T-cell (primary cell): ENCODE measurements at regions not wholly inside any gene's neighbourhood (a gene's known extent, or its start where the extent isn't known, plus 50 kb on each side); places are given as distances from the start of the nearest gene placed in this dataset.

Source experiments
- ATAC-seq, 4 experiments: fragments of 200-7000 bp in 3 of 4; fragments of 150-1000 bp in 1 of 4; cut with Tn5 transposase; replicated peaks in 1 of 4; 1 replicate in 3 of 4; 2 replicates in 1 of 4; pipeline ENCODE4 v1.10.0; 2021; ENCODE audit warnings: moderate library complexity in 3 of 4, mild to moderate bottlenecking in 2 of 4, moderate number of reproducible peaks in 1 of 4
- CTCF ChIA-PET, 2 donors: fragments of 300-600 bp; sonication (Branson Sonifier 250); formaldehyde crosslinking; loops; one replicate each; lab custom pipeline; 2022; ENCODE audit warnings: antibody characterized with exemption in 2 of 2; lab: Charles Lee
- POLR2A ChIA-PET, 2 donors: fragments of 300-600 bp; sonication (Branson Sonifier 250); formaldehyde crosslinking; loops; one replicate each; lab custom pipeline; 2022; ENCODE audit warnings: antibody characterized with exemption in 2 of 2; lab: Charles Lee
- DNase-seq, 35 experiments: peaks; one replicate each; pipeline versions ENCODE4 v3.0.0 to v3.0.0-alpha.2; 2013 to 2023
- H3K27ac ChIP-seq: one replicate; pipeline ENCODE4 v1.5.1; 2013; ENCODE audit warnings: low read length
- H3K27me3 ChIP-seq, 2 experiments: replicated peaks in 1 of 2; 1 replicate in 1 of 2; 2 replicates in 1 of 2; pipeline versions ENCODE4 v1.6.1 to v1.7.0; 2013; ENCODE audit warnings: low read length in 1 of 2, mixed read lengths in 1 of 2; ENCODE audit not compliant: control insufficient read depth in 2 of 2, insufficient read depth in 2 of 2; ENCODE audit errors: extremely low read depth in 1 of 2
- H3K36me3 ChIP-seq, 2 donors: 1 replicate in 1 of 2; 2 replicates in 1 of 2; pipeline versions ENCODE4 v1.6.1 to v1.7.0; 2013; ENCODE audit warnings: low read length in 1 of 2; ENCODE audit not compliant: control insufficient read depth in 2 of 2, insufficient read depth in 1 of 2; ENCODE audit errors: extremely low read depth in 1 of 2
- H3K4me1 ChIP-seq, 2 experiments: 1 replicate in 1 of 2; 2 replicates in 1 of 2; pipeline versions ENCODE4 v1.6.1 to v1.7.0; 2013; ENCODE audit warnings: low read length in 2 of 2, mixed read lengths in 1 of 2; ENCODE audit not compliant: insufficient read depth in 2 of 2, control insufficient read depth in 1 of 2; ENCODE audit errors: extremely low read depth in 1 of 2
- H3K4me3 ChIP-seq, 2 donors: 1 replicate in 1 of 2; 2 replicates in 1 of 2; pipeline versions ENCODE4 v1.5.1 to v1.7.0; 2013; ENCODE audit warnings: mild to moderate bottlenecking in 2 of 2, low read length in 1 of 2, moderate library complexity in 1 of 2; ENCODE audit not compliant: control insufficient read depth in 1 of 2; ENCODE audit errors: extremely low read depth in 1 of 2
- H3K9me3 ChIP-seq: 2 replicates; pipeline ENCODE4 v1.7.0; 2013
- H3K27ac Mint-ChIP-seq, 2 donors: one replicate each; pipeline ENCODE4 v1.8.0; 2020 to 2021; ENCODE audit warnings: mild to moderate bottlenecking in 2 of 2, mixed read lengths in 2 of 2
- H3K27me3 Mint-ChIP-seq, 2 donors: one replicate each; pipeline ENCODE4 v1.8.0; 2021 to 2022; ENCODE audit warnings: mixed read lengths in 2 of 2
- H3K36me3 Mint-ChIP-seq: one replicate; pipeline ENCODE4 v1.8.0; 2021; ENCODE audit warnings: mixed read lengths
- H3K4me1 Mint-ChIP-seq, 3 donors: one replicate each; pipeline ENCODE4 v1.8.0; 2020 to 2022; ENCODE audit warnings: mixed read lengths in 3 of 3, mild to moderate bottlenecking in 1 of 3
- H3K4me3 Mint-ChIP-seq, 3 donors: one replicate each; pipeline ENCODE4 v1.8.0; 2020 to 2022; ENCODE audit warnings: mild to moderate bottlenecking in 3 of 3, mixed read lengths in 3 of 3, moderate library complexity in 3 of 3
- H3K9me3 Mint-ChIP-seq, 3 donors: one replicate each; pipeline ENCODE4 v1.8.0; 2020 to 2022; ENCODE audit warnings: mixed read lengths in 3 of 3
- WGBS: methylation state at CpG from one replicate; pipeline ENCODE4 v1.1.5; 2013; ENCODE audit warnings: missing lambda C conversion rate; ENCODE audit not compliant: insufficient coverage; 5-methylcytosine and 5-hydroxymethylcytosine counted together

- Mint-ChIP-seq H3K4me3 (no peak overlapping the region), H3K27ac (no peak overlapping the region), H3K27me3 (no peaks in the 10 kb centered on the region), H3K36me3 (no peaks in the 10 kb centered on the region), H3K9me3 (peaks cover 24 to 33% (median 32%) of the 10 kb centered on the region in 3 donors), H3K4me1 (no peaks in the 10 kb centered on the region)
- CTCF ChIA-PET: no interaction called here
- H3K27ac ChIP-seq: no peak overlapping the region
- DNase-seq: no peak
- no CpG with 5 or more reads among the region's 3 CpGs for WGBS
- POLR2A ChIA-PET: no interaction called here
- H3K4me1 ChIP-seq: no peaks in the 10 kb centered on the region
- no peaks in the 10 kb centered on the region for H3K9me3 ChIP-seq
- no peak overlapping the region for H3K4me3 ChIP-seq
- no peak for ATAC-seq
- no peaks in the 10 kb centered on the region for H3K27me3 ChIP-seq
- H3K36me3 ChIP-seq: no peaks in the 10 kb centered on the region
Observed at GRCh38 chr2:78686625-78687153, 338.8 kb upstream of the REG3G start.

DNA sequence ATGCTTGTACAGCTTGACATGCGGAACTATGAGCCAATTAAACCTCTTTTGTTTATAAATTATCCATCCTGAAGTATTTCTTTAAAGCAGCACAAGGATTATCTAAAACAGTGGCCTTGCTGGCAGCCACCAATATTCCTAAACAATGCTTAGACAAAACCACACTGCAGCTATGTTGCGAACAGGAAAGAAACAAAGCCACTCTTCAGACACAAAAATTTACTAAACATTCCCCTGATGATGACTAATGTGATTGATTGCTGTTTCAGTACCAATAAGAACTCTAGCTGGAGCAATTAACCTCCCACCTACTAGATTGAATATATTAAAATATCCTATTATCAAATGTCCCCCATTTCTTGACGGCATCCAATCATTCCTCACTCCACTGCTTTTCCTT lies 325.8 kb upstream of the REG3G start:
- no peaks in the 10 kb centered on the region for H3K36me3 ChIP-seq
- no peak overlapping the region for H3K4me3 Mint-ChIP-seq
- CTCF ChIA-PET: no interaction called here

GRCh38 chr2:78701546-78701945 lies 324.0 kb upstream of the REG3G start:
- H3K27me3 Mint-ChIP-seq: no peaks in the 10 kb centered on the region
- Histone ChIP-seq H3K4me3 (no peak overlapping the region), H3K27ac (no peak overlapping the region), H3K9me3 (no peaks in the 10 kb centered on the region), H3K36me3 (no peaks in the 10 kb centered on the region), H3K27me3 (no peaks in the 10 kb centered on the region), H3K4me1 (no peaks in the 10 kb centered on the region)
- ATAC-seq (no peak), DNase-seq (peak in 1 of 35 experiments; percentile 2)
- ChIA-PET POLR2A (no interaction called here), CTCF (no interaction called here)
- no peaks in the 10 kb centered on the region for H3K4me1 Mint-ChIP-seq
- no peaks in the 10 kb centered on the region for H3K36me3 Mint-ChIP-seq
- WGBS: 97% methylated on average over 7 of the region's 21 CpGs
- H3K4me3 Mint-ChIP-seq: no peak overlapping the region
- no peak overlapping the region for H3K27ac Mint-ChIP-seq
- H3K9me3 Mint-ChIP-seq: peaks cover 5 to 16% (median 15%) of the 10 kb centered on the region in 3 donors

More for the DNA sequence above, 325.8 kb upstream of the REG3G start:
- WGBS: no CpG with 5 or more reads among the region's 3 CpGs
- ATAC-seq (no peak), DNase-seq (no peak)
- H3K36me3 Mint-ChIP-seq: no peaks in the 10 kb centered on the region
- POLR2A ChIA-PET: no interaction called here
- no peaks in the 10 kb centered on the region for H3K27me3 Mint-ChIP-seq
- Histone ChIP-seq H3K4me3 (no peak overlapping the region), H3K9me3 (no peaks in the 10 kb centered on the region), H3K4me1 (no peaks in the 10 kb centered on the region), H3K27ac (no peak overlapping the region), H3K27me3 (no peaks in the 10 kb centered on the region)
- no peak overlapping the region for H3K27ac Mint-ChIP-seq
- H3K4me1 Mint-ChIP-seq: no peaks in the 10 kb centered on the region
- H3K9me3 Mint-ChIP-seq: peaks cover 5 to 15% (median 14%) of the 10 kb centered on the region in 3 donors

GRCh38 chr2:78707776-78708386 lies 317.6 kb upstream of the REG3G start:
- H3K27ac ChIP-seq: no peak overlapping the region
- Mint-ChIP-seq H3K9me3 (peaks cover 5 to 8% (median 6%) of the 10 kb centered on the region in 3 donors), H3K4me3 (no peak overlapping the region), H3K4me1 (no peaks in the 10 kb centered on the region), H3K36me3 (no peaks in the 10 kb centered on the region), H3K27me3 (no peaks in the 10 kb centered on the region), H3K27ac (no peak overlapping the region)
- no peak overlapping the region for H3K4me3 ChIP-seq
- H3K27me3 ChIP-seq: no peaks in the 10 kb centered on the region
- DNase-seq (no peak), ATAC-seq (no peak)
- H3K36me3 ChIP-seq: no peaks in the 10 kb centered on the region
- H3K4me1 ChIP-seq: no peaks in the 10 kb centered on the region
- no peaks in the 10 kb centered on the region for H3K9me3 ChIP-seq
- CTCF ChIA-PET: no interaction called here
- POLR2A ChIA-PET: no interaction called here

DNA sequence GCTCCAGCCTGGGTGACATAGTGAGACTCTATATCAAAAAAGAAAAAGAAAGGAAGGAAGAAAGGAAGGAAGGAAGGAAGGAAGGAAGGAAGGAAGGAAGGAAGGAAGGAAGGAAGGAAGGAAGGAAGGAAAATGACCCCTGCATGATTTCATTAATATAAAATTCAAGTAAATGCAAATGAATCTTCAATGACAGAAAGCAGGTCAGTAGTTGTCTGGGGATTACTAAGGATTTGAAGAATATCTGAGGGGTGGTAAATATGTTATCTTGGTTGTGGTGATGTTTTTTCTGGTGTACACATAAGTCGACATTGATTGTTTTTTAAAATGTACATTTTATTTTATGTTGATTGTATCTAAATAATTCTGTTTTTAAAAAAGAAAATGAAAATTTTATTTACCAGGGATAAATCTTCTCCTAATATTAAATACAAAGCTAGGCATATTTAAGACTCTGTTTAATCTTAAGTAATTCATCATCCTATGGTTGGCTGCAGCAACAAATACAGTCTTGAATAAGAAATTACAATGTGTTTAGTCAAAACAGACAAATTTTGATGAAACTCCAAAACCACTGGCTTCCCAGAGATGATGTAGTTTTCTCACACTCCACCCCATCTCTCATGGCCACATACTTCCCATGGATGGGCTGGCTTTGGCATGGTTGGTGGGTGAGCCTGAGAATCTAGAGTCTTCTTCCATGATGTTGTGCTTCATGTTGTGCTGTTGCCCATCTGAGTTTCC lies 314.7 kb upstream of the REG3G start:
- H3K4me3 ChIP-seq: no peak overlapping the region
- no peaks in the 10 kb centered on the region for H3K36me3 ChIP-seq
- H3K27ac ChIP-seq: no peak overlapping the region
- ATAC-seq (no peak), DNase-seq (no peak)
- H3K4me1 Mint-ChIP-seq: no peaks in the 10 kb centered on the region
- POLR2A ChIA-PET: no interaction called here
- H3K9me3 ChIP-seq: no peaks in the 10 kb centered on the region
- WGBS: no CpG with 5 or more reads among the region's 1 CpG
- H3K27ac Mint-ChIP-seq: no peak overlapping the region
- H3K27me3 Mint-ChIP-seq: no peaks in the 10 kb centered on the region
- H3K36me3 Mint-ChIP-seq: no peaks in the 10 kb centered on the region
- H3K27me3 ChIP-seq: no peaks in the 10 kb centered on the region
- peaks cover 5 to 8% (median 6%) of the 10 kb centered on the region in 3 donors for H3K9me3 Mint-ChIP-seq
- H3K4me3 Mint-ChIP-seq: no peak overlapping the region
- CTCF ChIA-PET: no interaction called here
- no peaks in the 10 kb centered on the region for H3K4me1 ChIP-seq

GRCh38 chr2:78715293-78715692 lies 310.2 kb upstream of the REG3G start:
- POLR2A ChIA-PET: no interaction called here
- no peaks in the 10 kb centered on the region for H3K36me3 ChIP-seq
- CTCF ChIA-PET: no interaction called here
- no peak for DNase-seq
- H3K4me3 ChIP-seq: no peak overlapping the region
- no peaks in the 10 kb centered on the region for H3K36me3 Mint-ChIP-seq
- no peaks in the 10 kb centered on the region for H3K4me1 Mint-ChIP-seq
- WGBS: no CpG with 5 or more reads among the region's 3 CpGs
- H3K9me3 Mint-ChIP-seq: peaks cover 6 to 10% (median 8%) of the 10 kb centered on the region in 3 donors
- H3K4me1 ChIP-seq: no peaks in the 10 kb centered on the region
- no peak overlapping the region for H3K4me3 Mint-ChIP-seq
- H3K27me3 ChIP-seq: no peaks in the 10 kb centered on the region
- ATAC-seq: no peak
- H3K27ac Mint-ChIP-seq: no peak overlapping the region
- H3K9me3 ChIP-seq: no peaks in the 10 kb centered on the region
- no peaks in the 10 kb centered on the region for H3K27me3 Mint-ChIP-seq
- H3K27ac ChIP-seq: no peak overlapping the region
